NB4 (cell line): ENCODE measurements at regions not wholly inside any gene's neighbourhood (a gene's known extent, or its start where the extent isn't known, plus 50 kb on each side); places are given as distances from the start of the nearest gene placed in this dataset.

Experiments used
- POLR2A ChIP-seq: IDR thresholded peaks from 2 replicates; pipeline ENCODE4 v1.6.1; 2011; ENCODE audit warnings: mild to moderate bottlenecking; ENCODE audit not compliant: insufficient read length; ENCODE audit errors: extremely low read depth
- TF ChIP-seq, protein P1 (sequence below): IDR thresholded peaks from one replicate; pipeline ENCODE4 v1.5.1; 2012; ENCODE audit warnings: low read depth, low read length

DNA sequence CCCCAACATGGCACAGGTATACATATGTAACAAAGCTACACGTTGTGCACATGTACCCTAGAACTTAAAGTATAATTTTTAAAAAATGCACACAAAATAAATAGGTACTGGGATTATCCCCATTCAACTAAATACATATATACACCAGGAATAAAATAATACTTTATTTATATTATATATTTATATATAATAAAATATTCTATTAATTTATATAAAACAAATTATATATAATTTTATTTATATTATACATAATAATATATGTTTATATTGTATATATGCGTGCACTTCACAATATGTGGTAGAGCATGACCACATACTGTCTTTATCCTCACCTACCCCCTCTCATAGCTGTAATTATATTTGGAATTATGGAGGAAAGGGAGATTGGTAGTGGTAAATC, 119.1 kb upstream of the TMEM260 start:
- TF ChIP-seq, protein P1, sequence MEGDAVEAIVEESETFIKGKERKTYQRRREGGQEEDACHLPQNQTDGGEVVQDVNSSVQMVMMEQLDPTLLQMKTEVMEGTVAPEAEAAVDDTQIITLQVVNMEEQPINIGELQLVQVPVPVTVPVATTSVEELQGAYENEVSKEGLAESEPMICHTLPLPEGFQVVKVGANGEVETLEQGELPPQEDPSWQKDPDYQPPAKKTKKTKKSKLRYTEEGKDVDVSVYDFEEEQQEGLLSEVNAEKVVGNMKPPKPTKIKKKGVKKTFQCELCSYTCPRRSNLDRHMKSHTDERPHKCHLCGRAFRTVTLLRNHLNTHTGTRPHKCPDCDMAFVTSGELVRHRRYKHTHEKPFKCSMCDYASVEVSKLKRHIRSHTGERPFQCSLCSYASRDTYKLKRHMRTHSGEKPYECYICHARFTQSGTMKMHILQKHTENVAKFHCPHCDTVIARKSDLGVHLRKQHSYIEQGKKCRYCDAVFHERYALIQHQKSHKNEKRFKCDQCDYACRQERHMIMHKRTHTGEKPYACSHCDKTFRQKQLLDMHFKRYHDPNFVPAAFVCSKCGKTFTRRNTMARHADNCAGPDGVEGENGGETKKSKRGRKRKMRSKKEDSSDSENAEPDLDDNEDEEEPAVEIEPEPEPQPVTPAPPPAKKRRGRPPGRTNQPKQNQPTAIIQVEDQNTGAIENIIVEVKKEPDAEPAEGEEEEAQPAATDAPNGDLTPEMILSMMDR = no peak
- no peak for TF ChIP-seq POLR2A
